GM12878 (cell line): ENCODE measurements at regions not wholly inside any gene's neighbourhood (a gene's known extent, or its start where the extent isn't known, plus 50 kb on each side); places are given as distances from the start of the nearest gene placed in this dataset.

Source experiments
- ATAC-seq: fragments of 200-7000 bp; cut with Tn5 transposase; 3 replicates; pipeline ENCODE4 v1.9.1; 2020; ENCODE audit warnings: mild to moderate bottlenecking, moderate library complexity
- BruUV-seq: library from RNA; stranded (reverse); fragments of 400-500 nt; replicated peaks from 2 replicates; lab custom pipeline; 2021; lab: Mats Ljungman, UMichigan
- CTCF ChIA-PET: fragments of 300-600 bp; sonication (Branson Sonifier 250); formaldehyde crosslinking; extraction: SDS; loops from one replicate; lab custom pipeline; 2021; ENCODE audit warnings: inconsistent platforms; lab: Yijun Ruan, JAX
- POLR2A ChIA-PET: fragments of 350-600 bp; formaldehyde crosslinking; extraction: SDS; loops from one replicate; lab custom pipeline; 2021; ENCODE audit warnings: inconsistent platforms; lab: Charles Lee
- RAD21 ChIA-PET: fragments of 300-600 bp; sonication (Branson Sonifier 250); formaldehyde crosslinking; loops from one replicate; lab custom pipeline; 2023; ENCODE audit warnings: antibody characterized with exemption; ENCODE audit not compliant: unreplicated experiment; lab: Charles Lee
- SMC1A ChIA-PET: fragments of 300-600 bp; sonication (Branson Sonifier 250); formaldehyde crosslinking; loops from one replicate; lab custom pipeline; 2023; ENCODE audit not compliant: unreplicated experiment, uncharacterized antibody; lab: Charles Lee
- DNase-seq: peaks from one replicate; pipeline ENCODE4 v3.0.0-alpha.2; 2011; ENCODE audit warnings: low read depth, low spot score
- FAIRE-seq: peaks from 3 replicates; lab custom pipeline; 2011; peaks lifted over from hg19 to GRCh38; lab: Jason Lieb, UNC
- H2AFZ ChIP-seq: 2 replicates; pipeline ENCODE4 v1.6.0; 2011; ENCODE audit warnings: low read depth, low read length, control low read depth; ENCODE audit not compliant: control insufficient read depth
- H3K27ac ChIP-seq: 2 replicates; pipeline ENCODE4 v1.5.1; 2011; ENCODE audit warnings: control low read depth; ENCODE audit not compliant: control insufficient read depth, insufficient read depth
- H3K27me3 ChIP-seq, 2 experiments: replicated peaks in 1 of 2; 2 replicates each; pipeline versions ENCODE4 v1.6.0 to v1.6.1; 2011; ENCODE audit warnings: low read length in 1 of 2; ENCODE audit not compliant: control insufficient read depth in 2 of 2, insufficient read depth in 2 of 2
- H3K36me3 ChIP-seq, 2 experiments: 2 replicates each; pipeline ENCODE4 v1.5.1; 2011; ENCODE audit warnings: low read length in 1 of 2; ENCODE audit not compliant: control insufficient read depth in 2 of 2, insufficient read depth in 2 of 2
- H3K4me1 ChIP-seq: 2 replicates; pipeline ENCODE4 v1.6.1; 2011; ENCODE audit warnings: mild to moderate bottlenecking, low read length, moderate library complexity, mixed read lengths; ENCODE audit not compliant: control insufficient read depth, insufficient read depth
- H3K4me2 ChIP-seq: 2 replicates; pipeline ENCODE4 v1.6.0; 2011; ENCODE audit warnings: control low read depth; ENCODE audit not compliant: control insufficient read depth, insufficient read depth
- H3K4me3 ChIP-seq: fragments of 200-600 bp; sonication (generic); 2 replicates; pipeline ENCODE4 v1.5.1; 2016
- H3K79me2 ChIP-seq: 2 replicates; pipeline ENCODE4 v1.6.0; 2011; ENCODE audit warnings: low read length; ENCODE audit not compliant: control insufficient read depth, insufficient read depth
- H3K9ac ChIP-seq: 2 replicates; pipeline ENCODE4 v1.8.0; 2011; ENCODE audit warnings: low read length, control low read depth, mixed read lengths; ENCODE audit not compliant: control insufficient read depth, insufficient read depth
- H3K9me3 ChIP-seq: replicated peaks from 3 replicates; pipeline ENCODE4 v1.5.1; 2011; ENCODE audit warnings: mild to moderate bottlenecking, low read length; ENCODE audit not compliant: control insufficient read depth, insufficient read depth
- H4K20me1 ChIP-seq: 2 replicates; pipeline ENCODE4 v1.6.0; 2011; ENCODE audit not compliant: control insufficient read depth, insufficient read depth
- NFYB ChIP-seq: IDR thresholded peaks from 2 replicates; pipeline ENCODE4 v1.6.1; 2011; ENCODE audit warnings: low read depth, mild to moderate bottlenecking, low read length, improper control_type of control experiment, moderate library complexity; ENCODE audit not compliant: insufficient read depth
- NR2F1 ChIP-seq: fragments of 450-650 bp; conservative IDR thresholded peaks from 2 replicates; pipeline ENCODE4 v1.6.1; 2017; ENCODE audit warnings: mild to moderate bottlenecking
- POLR2AphosphoS2 ChIP-seq: IDR thresholded peaks from 2 replicates; pipeline ENCODE4 v1.6.1; 2011; ENCODE audit warnings: low read depth, mild to moderate bottlenecking, low read length, improper control_type of control experiment, moderate library complexity
- POU2F2 ChIP-seq: IDR thresholded peaks from 3 replicates; pipeline ENCODE4 v1.6.1; 2011; ENCODE audit warnings: low read depth, mild to moderate bottlenecking, low read length, borderline replicate concordance
- SMAD1 ChIP-seq: fragments of 450-650 bp; IDR thresholded peaks from 2 replicates; pipeline ENCODE4 v1.6.1; 2018; ENCODE audit warnings: mild to moderate bottlenecking, low read depth; ENCODE audit not compliant: partially characterized antibody
- SREBF1 ChIP-seq: IDR thresholded peaks from 2 replicates; pipeline ENCODE4 v1.6.1; 2012; ENCODE audit warnings: mild to moderate bottlenecking, low read length
- ZNF217 ChIP-seq: fragments of 450-650 bp; IDR thresholded peaks from 2 replicates; pipeline ENCODE4 v1.6.1; 2017; ENCODE audit warnings: antibody characterized with exemption, mild to moderate bottlenecking
- ZNF592 ChIP-seq: fragments of 450-650 bp; IDR thresholded peaks from 2 replicates; pipeline ENCODE4 v1.6.1; 2017; ENCODE audit warnings: mild to moderate bottlenecking, moderate library complexity
- WGBS: methylation state at CpG from one replicate; pipeline ENCODE4 v1.1.6; 2016; ENCODE audit warnings: low lambda C conversion rate; ENCODE audit not compliant: insufficient replicate concordance, insufficient coverage; ENCODE audit errors: missing lambda C conversion rate; 5-methylcytosine and 5-hydroxymethylcytosine counted together
- in situ Hi-C: fragments of 300-500 bp; cut with MboI; formaldehyde crosslinking; loops from 9 replicates; pipeline ENCODE4 v1.14.3; 2018; ENCODE audit warnings: mixed read lengths
- intact Hi-C: fragments of 100-400 bp; cut with micrococcal nuclease; formaldehyde crosslinking; loops from one replicate; pipeline ENCODE4 v1.14.2; 2022; ENCODE audit not compliant: unreplicated experiment
- TF ChIP-seq, protein P1 (sequence below): fragments of 450-650 bp; IDR thresholded peaks from 2 replicates; pipeline ENCODE4 v1.6.1; 2017; ENCODE audit warnings: antibody characterized with exemption, mild to moderate bottlenecking, moderate library complexity
- TF ChIP-seq, protein P2 (sequence below): IDR thresholded peaks from 2 replicates; pipeline ENCODE4 v1.6.1; 2012; ENCODE audit warnings: low read length, inconsistent platforms

DNA sequence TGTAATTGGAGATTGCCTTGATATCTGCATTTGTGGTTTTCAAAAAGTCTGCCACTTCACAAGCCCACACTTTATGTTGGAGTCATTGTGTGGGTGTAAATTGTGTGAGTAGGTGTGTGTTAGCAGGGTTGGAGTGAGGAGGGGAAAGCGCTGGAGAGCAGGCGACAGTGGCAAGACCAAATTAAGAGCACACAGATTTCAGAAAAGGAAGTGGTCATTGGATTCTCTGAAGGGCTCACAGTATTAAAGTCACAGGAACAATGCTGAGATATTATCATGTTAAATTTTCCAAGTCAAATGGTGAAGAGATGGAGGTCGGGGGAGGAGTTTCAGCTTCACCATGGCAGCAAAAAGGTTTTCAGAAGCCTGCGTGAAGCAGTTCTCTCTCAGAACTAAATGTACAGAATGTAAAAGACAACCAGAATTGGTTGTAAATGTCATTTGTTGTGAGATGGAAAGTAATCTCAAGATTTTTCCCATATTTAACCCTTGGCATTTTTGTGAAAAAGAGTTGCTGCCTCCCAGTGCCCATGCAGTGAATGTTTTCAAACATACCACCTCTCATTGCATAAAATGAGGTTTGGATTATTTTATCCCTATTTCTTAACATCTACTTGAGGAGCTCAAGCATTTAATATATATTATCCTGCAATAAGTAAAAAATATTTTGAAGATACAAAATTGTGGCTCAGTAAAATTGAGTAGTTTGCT lies 265.9 kb downstream of the ZNF674 start:
- Histone ChIP-seq H2AFZ (no peak overlapping the region), H3K4me3 (no peak overlapping the region), H3K4me2 (no peak overlapping the region), H3K36me3 (no peaks in the 10 kb centered on the region), H4K20me1 (no peaks in the 10 kb centered on the region), H3K4me1 (no peaks in the 10 kb centered on the region), H3K9ac (no peak overlapping the region), H3K27ac (no peak overlapping the region), H3K27me3 (no peaks in the 10 kb centered on the region), H3K9me3 (no peaks in the 10 kb centered on the region), H3K79me2 (no peaks in the 10 kb centered on the region)
- in situ Hi-C loops = no loop called here
- 0% methylated on average over 4 of the region's 4 CpGs for WGBS
- intact Hi-C loops = no loop called here
- CTCF ChIA-PET = interaction anchor here (0.6 kb wide), 2 partner anchors 54 to 149 kb away, joined by 3 read pairs; no protein-coding TSS in a partner anchor
- SMC1A ChIA-PET = no interaction called here
- POLR2A ChIA-PET = no interaction called here
- FAIRE-seq (no peak), ATAC-seq (no peak), DNase-seq (no peak)
- RAD21 ChIA-PET = no interaction called here
- BruUV-seq = no TSS peak
- TF ChIP-seq POLR2AphosphoS2 = no peak
- TF ChIP-seq ZNF217 = no peak
- no peak for TF ChIP-seq ZNF592
- TF ChIP-seq, protein P1, sequence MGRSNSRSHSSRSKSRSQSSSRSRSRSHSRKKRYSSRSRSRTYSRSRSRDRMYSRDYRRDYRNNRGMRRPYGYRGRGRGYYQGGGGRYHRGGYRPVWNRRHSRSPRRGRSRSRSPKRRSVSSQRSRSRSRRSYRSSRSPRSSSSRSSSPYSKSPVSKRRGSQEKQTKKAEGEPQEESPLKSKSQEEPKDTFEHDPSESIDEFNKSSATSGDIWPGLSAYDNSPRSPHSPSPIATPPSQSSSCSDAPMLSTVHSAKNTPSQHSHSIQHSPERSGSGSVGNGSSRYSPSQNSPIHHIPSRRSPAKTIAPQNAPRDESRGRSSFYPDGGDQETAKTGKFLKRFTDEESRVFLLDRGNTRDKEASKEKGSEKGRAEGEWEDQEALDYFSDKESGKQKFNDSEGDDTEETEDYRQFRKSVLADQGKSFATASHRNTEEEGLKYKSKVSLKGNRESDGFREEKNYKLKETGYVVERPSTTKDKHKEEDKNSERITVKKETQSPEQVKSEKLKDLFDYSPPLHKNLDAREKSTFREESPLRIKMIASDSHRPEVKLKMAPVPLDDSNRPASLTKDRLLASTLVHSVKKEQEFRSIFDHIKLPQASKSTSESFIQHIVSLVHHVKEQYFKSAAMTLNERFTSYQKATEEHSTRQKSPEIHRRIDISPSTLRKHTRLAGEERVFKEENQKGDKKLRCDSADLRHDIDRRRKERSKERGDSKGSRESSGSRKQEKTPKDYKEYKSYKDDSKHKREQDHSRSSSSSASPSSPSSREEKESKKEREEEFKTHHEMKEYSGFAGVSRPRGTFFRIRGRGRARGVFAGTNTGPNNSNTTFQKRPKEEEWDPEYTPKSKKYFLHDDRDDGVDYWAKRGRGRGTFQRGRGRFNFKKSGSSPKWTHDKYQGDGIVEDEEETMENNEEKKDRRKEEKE = no peak
- TF ChIP-seq SREBF1 = no peak
- TF ChIP-seq NFYB = no peak
- TF ChIP-seq NR2F1 = no peak
- TF ChIP-seq SMAD1 = no peak
- no peak for TF ChIP-seq POU2F2
- TF ChIP-seq, protein P2, sequence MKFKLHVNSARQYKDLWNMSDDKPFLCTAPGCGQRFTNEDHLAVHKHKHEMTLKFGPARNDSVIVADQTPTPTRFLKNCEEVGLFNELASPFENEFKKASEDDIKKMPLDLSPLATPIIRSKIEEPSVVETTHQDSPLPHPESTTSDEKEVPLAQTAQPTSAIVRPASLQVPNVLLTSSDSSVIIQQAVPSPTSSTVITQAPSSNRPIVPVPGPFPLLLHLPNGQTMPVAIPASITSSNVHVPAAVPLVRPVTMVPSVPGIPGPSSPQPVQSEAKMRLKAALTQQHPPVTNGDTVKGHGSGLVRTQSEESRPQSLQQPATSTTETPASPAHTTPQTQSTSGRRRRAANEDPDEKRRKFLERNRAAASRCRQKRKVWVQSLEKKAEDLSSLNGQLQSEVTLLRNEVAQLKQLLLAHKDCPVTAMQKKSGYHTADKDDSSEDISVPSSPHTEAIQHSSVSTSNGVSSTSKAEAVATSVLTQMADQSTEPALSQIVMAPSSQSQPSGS = no peak
